BLaER1 treated with 17β-estradiol and CSF1 and Interleukin-3, amounts not matched to agents 10 nM and 100 nM (cell line): ENCODE measurements at regions not wholly inside any gene's neighbourhood (a gene's known extent, or its start where the extent isn't known, plus 50 kb on each side); places are given as distances from the start of the nearest gene placed in this dataset.
"Not testable (repeated sequence)": the region's sequence is repeated elsewhere in the genome, so short reads cannot be mapped to it uniquely, and the experiment has no call there.

Source experiments
- H3K27ac ChIP-seq, 11 experiments: shearing (Covaris generic); formaldehyde crosslinking; 2 replicates each; pipeline ENCODE4 v1.8.1; 2022
- H3K27me3 ChIP-seq, 11 experiments: shearing (Covaris generic); formaldehyde crosslinking; 2 replicates each; pipeline ENCODE4 v1.8.1; 2022
- H3K36me3 ChIP-seq, 11 experiments: shearing (Covaris generic); formaldehyde crosslinking; 2 replicates each; pipeline ENCODE4 v1.8.1; 2022
- H3K4me1 ChIP-seq, 10 experiments: shearing (Covaris generic); formaldehyde crosslinking; 2 replicates each; pipeline ENCODE4 v1.8.1; 2022
- H3K4me2 ChIP-seq, 11 experiments: shearing (Covaris generic); formaldehyde crosslinking; 2 replicates each; pipeline ENCODE4 v1.8.1; 2022
- H3K4me3 ChIP-seq, 10 experiments: shearing (Covaris generic); formaldehyde crosslinking; 2 replicates each; pipeline ENCODE4 v1.8.1; 2022
- H3K9ac ChIP-seq, 11 experiments: shearing (Covaris generic); formaldehyde crosslinking; 2 replicates each; pipeline ENCODE4 v1.8.1; 2022
- H3K9me3 ChIP-seq, 11 experiments: shearing (Covaris generic); formaldehyde crosslinking; replicated peaks in 1 of 11; 2 replicates each; pipeline ENCODE4 v1.8.1; 2022
- H4K20me1 ChIP-seq, 11 experiments: shearing (Covaris generic); formaldehyde crosslinking; 2 replicates each; pipeline ENCODE4 v1.8.1; 2022
- Cebpa-rat ChIP-seq, 11 experiments: shearing (Covaris generic); IDR thresholded peaks; 2 replicates each; pipeline ENCODE4 v1.8.1; 2022

- Histone ChIP-seq H3K4me1 (no peaks in the 10 kb centered on the region), H3K4me3 (no peak overlapping the region), H3K27ac (no peak overlapping the region), H4K20me1 (no peaks in the 10 kb centered on the region), H3K4me2 (no peak overlapping the region), H3K27me3 (no peaks in the 10 kb centered on the region), H3K36me3 (peaks cover 0 to 5% (median 0%) of the 10 kb centered on the region in 11 experiments; a peak in 1 of 22 replicates), H3K9ac (no peak overlapping the region), H3K9me3 (peaks cover 15 to 17% (median 16%) of the 10 kb centered on the region in 11 experiments)
- TF ChIP-seq Cebpa-rat (IDR thresholded peaks at IDR 0.05): no peak
These were observed 401.2 kb upstream of the NRG3 start for GRCh38 chr10:81473755-81474154.

- H3K27ac ChIP-seq: no peak overlapping the region
- no peaks in the 10 kb centered on the region for H3K4me1 ChIP-seq
- H3K9me3 ChIP-seq: no peaks in the 10 kb centered on the region; a peak in 2 of 22 replicates
- no peaks in the 10 kb centered on the region for H3K36me3 ChIP-seq
- no peak overlapping the region for H3K4me3 ChIP-seq
- no peak for TF ChIP-seq Cebpa-rat (IDR thresholded peaks at IDR 0.05)
- H3K9ac ChIP-seq: no peak overlapping the region
- no peak overlapping the region for H3K4me2 ChIP-seq
- H4K20me1 ChIP-seq: no peaks in the 10 kb centered on the region
- no peaks in the 10 kb centered on the region for H3K27me3 ChIP-seq
These were observed 395.7 kb upstream of the NRG3 start for GRCh38 chr10:81479316-81479715.

GRCh38 chr10:81496626-81497025, 378.4 kb upstream of the NRG3 start:
- Histone ChIP-seq H3K9me3 (peaks cover 0 to under 1% (median 0%) of the 10 kb centered on the region in 11 experiments; a peak in 1 of 22 replicates), H3K9ac (no peak overlapping the region), H3K4me1 (peaks cover 0 to 18% (median 0%) of the 10 kb centered on the region in 10 experiments; a peak in 4 of 20 replicates), H3K27me3 (no peaks in the 10 kb centered on the region), H4K20me1 (no peaks in the 10 kb centered on the region), H3K4me3 (no peak overlapping the region), H3K4me2 (no peak overlapping the region), H3K27ac (no peak overlapping the region), H3K36me3 (no peaks in the 10 kb centered on the region)
- TF ChIP-seq Cebpa-rat (IDR thresholded peaks at IDR 0.05): no peak

- H3K4me3 ChIP-seq: no peak overlapping the region
- H3K4me2 ChIP-seq: peak overlapping the region in 2 of 11 experiments; percentile 45 to 52; a peak in 4 of 22 replicates
- H3K9ac ChIP-seq: no peak overlapping the region
- H3K9me3 ChIP-seq: peaks cover 6 to 8% (median 7%) of the 10 kb centered on the region in 11 experiments; a peak in 21 of 22 replicates
- H3K27me3 ChIP-seq: no peaks in the 10 kb centered on the region
- 0 out of 22 replicates have a peak, but pooled peaks of 1 of the 11 experiments have one; percentile 13 for TF ChIP-seq Cebpa-rat (IDR thresholded peaks at IDR 0.05)
- H3K36me3 ChIP-seq: no peaks in the 10 kb centered on the region
- H4K20me1 ChIP-seq: no peaks in the 10 kb centered on the region
- peak overlapping the region in 1 of 11 experiments; percentile 37; a peak in 2 of 22 replicates for H3K27ac ChIP-seq
- H3K4me1 ChIP-seq: peaks cover 0 to 18% (median 0%) of the 10 kb centered on the region in 10 experiments; a peak in 4 of 20 replicates
These were observed 376.9 kb upstream of the NRG3 start for GRCh38 chr10:81498011-81498551.

- H3K36me3 ChIP-seq: no peaks in the 10 kb centered on the region
- no peak overlapping the region for H3K4me3 ChIP-seq
- H4K20me1 ChIP-seq: no peaks in the 10 kb centered on the region
- H3K27me3 ChIP-seq: no peaks in the 10 kb centered on the region
- peaks cover 8 to 26% (median 21%) of the 10 kb centered on the region in 11 experiments for H3K9me3 ChIP-seq
- no peak for TF ChIP-seq Cebpa-rat (IDR thresholded peaks at IDR 0.05)
- H3K4me2 ChIP-seq: no peak overlapping the region
- H3K4me1 ChIP-seq: peaks cover 0 to 16% (median 0%) of the 10 kb centered on the region in 10 experiments; a peak in 4 of 20 replicates
- H3K9ac ChIP-seq: no peak overlapping the region
- no peak overlapping the region for H3K27ac ChIP-seq
These were observed 372.2 kb upstream of the NRG3 start for GRCh38 chr10:81502677-81503359.

- not testable (repeated sequence) for H3K9ac ChIP-seq, H3K36me3 ChIP-seq, H3K4me1 ChIP-seq, H3K27me3 ChIP-seq, H3K4me2 ChIP-seq, H4K20me1 ChIP-seq, H3K27ac ChIP-seq, H3K4me3 ChIP-seq
- peaks cover 29 to 50% (median 35%) of the 10 kb centered on the region in 11 experiments for H3K9me3 ChIP-seq
These were observed 369.2 kb upstream of the NRG3 start for GRCh38 chr10:81505777-81506176.

- peaks cover 12 to 13% (median 12%) of the 10 kb centered on the region in 11 experiments for H3K9me3 ChIP-seq
- no peaks in the 10 kb centered on the region for H3K4me1 ChIP-seq
- no peak overlapping the region for H3K9ac ChIP-seq
- H3K4me2 ChIP-seq: no peak overlapping the region
- H3K27me3 ChIP-seq: no peaks in the 10 kb centered on the region
- H3K4me3 ChIP-seq: no peak overlapping the region
- H3K27ac ChIP-seq: no peak overlapping the region
- H4K20me1 ChIP-seq: no peaks in the 10 kb centered on the region
- no peak for TF ChIP-seq Cebpa-rat (IDR thresholded peaks at IDR 0.05)
- H3K36me3 ChIP-seq: no peaks in the 10 kb centered on the region
These were observed 360.2 kb upstream of the NRG3 start for GRCh38 chr10:81514811-81515210.

GRCh38 chr10:81520688-81521087, 354.3 kb upstream of the NRG3 start:
- Histone ChIP-seq H3K27me3 (no peaks in the 10 kb centered on the region), H3K4me2 (no peak overlapping the region), H3K27ac (no peak overlapping the region), H3K4me1 (no peaks in the 10 kb centered on the region), H3K36me3 (no peaks in the 10 kb centered on the region), H3K4me3 (no peak overlapping the region), H3K9ac (no peak overlapping the region), H4K20me1 (no peaks in the 10 kb centered on the region), H3K9me3 (no peaks in the 10 kb centered on the region)
- TF ChIP-seq Cebpa-rat (IDR thresholded peaks at IDR 0.05): no peak

- Histone ChIP-seq H4K20me1 (no peaks in the 10 kb centered on the region), H3K27ac (no peak overlapping the region), H3K36me3 (no peaks in the 10 kb centered on the region), H3K4me3 (no peak overlapping the region), H3K4me1 (no peaks in the 10 kb centered on the region), H3K9me3 (peaks cover 0 to 11% (median 3%) of the 10 kb centered on the region in 11 experiments; a peak in 2 of 22 replicates), H3K27me3 (no peaks in the 10 kb centered on the region), H3K9ac (no peak overlapping the region), H3K4me2 (no peak overlapping the region)
- TF ChIP-seq Cebpa-rat (IDR thresholded peaks at IDR 0.05): no peak
These were observed 350.5 kb upstream of the NRG3 start for GRCh38 chr10:81524467-81524866.

- Histone ChIP-seq H3K27me3 (no peaks in the 10 kb centered on the region), H3K4me3 (no peak overlapping the region), H3K9ac (no peak overlapping the region), H3K9me3 (peaks cover 0 to 13% (median 0%) of the 10 kb centered on the region in 11 experiments; a peak in 4 of 22 replicates), H3K4me1 (no peaks in the 10 kb centered on the region), H4K20me1 (no peaks in the 10 kb centered on the region), H3K36me3 (no peaks in the 10 kb centered on the region), H3K27ac (no peak overlapping the region), H3K4me2 (no peak overlapping the region)
- no peak for TF ChIP-seq Cebpa-rat (IDR thresholded peaks at IDR 0.05)
These were observed 342.6 kb upstream of the NRG3 start for GRCh38 chr10:81532403-81532802.
